HepG2 (cell line): ENCODE measurements at regions not wholly inside any gene's neighbourhood (a gene's known extent, or its start where the extent isn't known, plus 50 kb on each side); places are given as distances from the start of the nearest gene placed in this dataset.

ENCODE experiments used
- ATAC-seq: fragments of 200-7000 bp; cut with Tn5 transposase; 3 replicates; pipeline ENCODE4 v1.9.1; 2020; ENCODE audit warnings: mild to moderate bottlenecking, moderate library complexity
- BruUV-seq: library from RNA; stranded (reverse); fragments of 400-500 nt; replicated peaks from 2 replicates; lab custom pipeline; 2021; lab: Mats Ljungman, UMichigan
- CTCF ChIA-PET: fragments of 300-600 bp; formaldehyde crosslinking; extraction: SDS; loops from one replicate; lab custom pipeline; 2021; ENCODE audit warnings: low total read pairs, inconsistent platforms, low intra/inter-chr PET ratio; lab: Yijun Ruan, JAX
- POLR2A ChIA-PET: fragments of 350-600 bp; sonication (Branson Sonifier 250); formaldehyde crosslinking; loops from one replicate; lab custom pipeline; 2020; ENCODE audit warnings: antibody characterized with exemption, inconsistent platforms; lab: Yijun Ruan, JAX
- DNase-seq: peaks from one replicate; pipeline ENCODE4 v3.0.0-alpha.2; 2015; ENCODE audit warnings: low spot score
- FAIRE-seq: peaks from 3 replicates; lab custom pipeline; 2011; peaks lifted over from hg19 to GRCh38; lab: Jason Lieb, UNC
- H2AFZ ChIP-seq: one replicate; pipeline ENCODE4 v1.6.1; 2011; ENCODE audit warnings: low read length, inconsistent platforms
- H3K27ac ChIP-seq: fragments of 300-600 bp; 3 replicates; pipeline ENCODE4 v1.8.0; 2011; ENCODE audit warnings: mixed run types, mild to moderate bottlenecking, mixed read lengths, low read length, inconsistent platforms; ENCODE audit not compliant: insufficient read depth; ENCODE audit errors: extremely low read length
- H3K27me3 ChIP-seq, 2 experiments: fragments of 200-600 bp in 1 of 2; 2 replicates in 1 of 2; 3 replicates in 1 of 2; pipeline versions ENCODE4 v1.6.0 to v1.8.0; 2011; ENCODE audit warnings: low read length in 2 of 2, mild to moderate bottlenecking in 2 of 2, moderate library complexity in 2 of 2, inconsistent platforms in 1 of 2; ENCODE audit not compliant: insufficient read depth in 2 of 2, control insufficient read depth in 1 of 2
- H3K36me3 ChIP-seq, 2 experiments: fragments of 200-600 bp in 1 of 2; replicated peaks in 1 of 2; 2 replicates in 1 of 2; 3 replicates in 1 of 2; pipeline versions ENCODE4 v1.5.1 to v1.8.0; 2011; ENCODE audit warnings: low read length in 2 of 2, inconsistent platforms in 1 of 2; ENCODE audit not compliant: insufficient read depth in 2 of 2, control insufficient read depth in 1 of 2
- H3K4me1 ChIP-seq: 2 replicates; pipeline ENCODE4 v1.5.1; 2012; ENCODE audit warnings: low read length, inconsistent platforms; ENCODE audit not compliant: insufficient read depth
- H3K4me2 ChIP-seq: 2 replicates; pipeline ENCODE4 v1.6.0; 2011; ENCODE audit warnings: low read depth, low read length, inconsistent platforms
- H3K4me3 ChIP-seq, 3 experiments: fragments of 200-600 bp in 1 of 3; sonication (generic), shearing (Covaris generic) in 1 of 3; replicated peaks in 1 of 3; 2 replicates each; pipeline ENCODE4 v1.5.1; 2011 to 2016; ENCODE audit warnings: low read length in 3 of 3, inconsistent platforms in 2 of 3, low read depth in 2 of 3, mild to moderate bottlenecking in 2 of 3, control low read depth in 1 of 3, mixed read lengths in 1 of 3; ENCODE audit not compliant: insufficient read depth in 1 of 3
- H3K79me2 ChIP-seq: one replicate; pipeline ENCODE4 v1.6.1; 2011; ENCODE audit warnings: low read length, inconsistent platforms; ENCODE audit not compliant: insufficient read depth
- H3K9ac ChIP-seq: 2 replicates; pipeline ENCODE4 v1.6.0; 2011; ENCODE audit warnings: mild to moderate bottlenecking, low read depth, low read length, inconsistent platforms; ENCODE audit not compliant: insufficient read depth
- H3K9me3 ChIP-seq: 2 replicates; pipeline ENCODE4 v1.5.1; 2012; ENCODE audit warnings: mild to moderate bottlenecking, low read length
- H4K20me1 ChIP-seq: 2 replicates; pipeline ENCODE4 v1.6.0; 2011; ENCODE audit warnings: inconsistent platforms, mild to moderate bottlenecking, low read length, moderate library complexity; ENCODE audit not compliant: insufficient read depth
- FIP1L1 ChIP-seq: fragments of 200-400 bp; formaldehyde crosslinking; IDR thresholded peaks from 2 replicates; pipeline ENCODE4 v1.6.1; 2018; ENCODE audit warnings: low read depth, mild to moderate bottlenecking, low read length, moderate library complexity, borderline replicate concordance; ENCODE audit not compliant: insufficient read depth
- JUND ChIP-seq: sonication (generic); formaldehyde crosslinking; IDR thresholded peaks from 2 replicates; pipeline ENCODE4 v1.8.0; 2022; ENCODE audit warnings: mild to moderate bottlenecking, missing genetic modification reagents
- MYNN ChIP-seq: sonication (generic); formaldehyde crosslinking; IDR thresholded peaks from 2 replicates; pipeline ENCODE4 v1.4.0; 2020; ENCODE audit warnings: mild to moderate bottlenecking, low read depth, missing genetic modification reagents
- NONO ChIP-seq, 2 experiments: fragments of 450-650 bp in 1 of 2; sonication (generic) in 1 of 2; formaldehyde crosslinking in 1 of 2; IDR thresholded peaks in 1 of 2; conservative IDR thresholded peaks in 1 of 2; 2 replicates each; pipeline versions ENCODE4 v1.6.1 to v1.8.0; 2017 to 2022; ENCODE audit warnings: mild to moderate bottlenecking in 1 of 2, missing genetic modification reagents in 1 of 2, moderate library complexity in 1 of 2
- PPARG ChIP-seq: conservative IDR thresholded peaks from 2 replicates; pipeline ENCODE4 v1.6.1; 2016; ENCODE audit warnings: missing biosample characterization, missing genetic modification reagents
- PREB ChIP-seq: sonication (generic); formaldehyde crosslinking; IDR thresholded peaks from 2 replicates; pipeline ENCODE4 v1.4.0; 2020; ENCODE audit warnings: missing genetic modification reagents
- SMAD9 ChIP-seq: sonication (generic); formaldehyde crosslinking; IDR thresholded peaks from 2 replicates; pipeline ENCODE4 v1.5.1; 2020; ENCODE audit warnings: mild to moderate bottlenecking, missing genetic modification reagents
- STAT5B ChIP-seq: sonication (generic); formaldehyde crosslinking; IDR thresholded peaks from 2 replicates; pipeline ENCODE4 v1.4.0; 2020; ENCODE audit warnings: missing genetic modification reagents
- U2AF1 ChIP-seq: fragments of 200-400 bp; formaldehyde crosslinking; optimal IDR thresholded peaks from 2 replicates; pipeline ENCODE3; 2017; ENCODE audit warnings: mild to moderate bottlenecking, low read depth, low read length
- ZEB1 ChIP-seq: IDR thresholded peaks from 2 replicates; pipeline ENCODE4 v1.6.1; 2012; ENCODE audit warnings: mild to moderate bottlenecking, low read depth, inconsistent platforms; ENCODE audit not compliant: insufficient replicate concordance
- ZNF20 ChIP-seq: sonication (generic); formaldehyde crosslinking; IDR thresholded peaks from 2 replicates; pipeline ENCODE4 v1.4.0; 2020; ENCODE audit warnings: mild to moderate bottlenecking, moderate library complexity, missing genetic modification reagents
- ZNF230 ChIP-seq: sonication (generic); formaldehyde crosslinking; IDR thresholded peaks from 2 replicates; pipeline ENCODE4 v1.4.0; 2020; ENCODE audit warnings: mild to moderate bottlenecking, missing genetic modification reagents
- ZNF549 ChIP-seq: sonication (generic); formaldehyde crosslinking; IDR thresholded peaks from 2 replicates; pipeline ENCODE4 v1.5.0; 2020; ENCODE audit warnings: missing genetic modification reagents
- ZNF713 ChIP-seq: sonication (generic); formaldehyde crosslinking; IDR thresholded peaks from 2 replicates; pipeline ENCODE4 v1.4.0; 2020; ENCODE audit warnings: mild to moderate bottlenecking, missing genetic modification reagents
- WGBS: methylation state at CpG from one replicate; pipeline ENCODE4 v1.1.6; 2017; ENCODE audit warnings: low lambda C conversion rate; 5-methylcytosine and 5-hydroxymethylcytosine counted together
- in situ Hi-C: cut with HindIII; loops from 2 replicates; pipeline ENCODE4 v1.10.0; 2017; ENCODE audit warnings: low pct_unique_long_range_greater_than_20kb; ENCODE audit not compliant: extremely low pct_ligation_motif_present
- intact Hi-C: fragments of 100-400 bp; cut with micrococcal nuclease; formaldehyde crosslinking; loops from one replicate; pipeline ENCODE4 v1.10.0; 2022; ENCODE audit not compliant: unreplicated experiment
- TF ChIP-seq, protein P1 (sequence below): sonication (generic); formaldehyde crosslinking; IDR thresholded peaks from 2 replicates; pipeline ENCODE4 v1.5.0; 2020; ENCODE audit warnings: mild to moderate bottlenecking, missing genetic modification reagents, borderline replicate concordance

- Histone ChIP-seq H3K4me3 (no peak overlapping the region), H3K27ac (no peak overlapping the region), H3K9me3 (peaks cover 87% of the 10 kb centered on the region), H3K9ac (no peak overlapping the region), H3K4me1 (no peaks in the 10 kb centered on the region), H3K4me2 (no peak overlapping the region), H2AFZ (no peak overlapping the region), H3K36me3 (no peaks in the 10 kb centered on the region), H3K27me3 (no peaks in the 10 kb centered on the region), H3K79me2 (no peaks in the 10 kb centered on the region), H4K20me1 (no peaks in the 10 kb centered on the region)
- FAIRE-seq (no peak), DNase-seq (no peak), ATAC-seq (no peak)
- BruUV-seq = no TSS peak
- WGBS = 1% methylated on average over 2 of the region's 2 CpGs
- ChIA-PET POLR2A (no interaction called here), CTCF (no interaction called here)
- TF ChIP-seq U2AF1 (no peak), PREB (CRISPR knock-in tag) (no peak)
- intact Hi-C loops (no loop called here), in situ Hi-C loops (no loop called here)
Observed at GRCh38 chr14:29388571-29388970, 539.1 kb downstream of the PRKD1 start.

DNA sequence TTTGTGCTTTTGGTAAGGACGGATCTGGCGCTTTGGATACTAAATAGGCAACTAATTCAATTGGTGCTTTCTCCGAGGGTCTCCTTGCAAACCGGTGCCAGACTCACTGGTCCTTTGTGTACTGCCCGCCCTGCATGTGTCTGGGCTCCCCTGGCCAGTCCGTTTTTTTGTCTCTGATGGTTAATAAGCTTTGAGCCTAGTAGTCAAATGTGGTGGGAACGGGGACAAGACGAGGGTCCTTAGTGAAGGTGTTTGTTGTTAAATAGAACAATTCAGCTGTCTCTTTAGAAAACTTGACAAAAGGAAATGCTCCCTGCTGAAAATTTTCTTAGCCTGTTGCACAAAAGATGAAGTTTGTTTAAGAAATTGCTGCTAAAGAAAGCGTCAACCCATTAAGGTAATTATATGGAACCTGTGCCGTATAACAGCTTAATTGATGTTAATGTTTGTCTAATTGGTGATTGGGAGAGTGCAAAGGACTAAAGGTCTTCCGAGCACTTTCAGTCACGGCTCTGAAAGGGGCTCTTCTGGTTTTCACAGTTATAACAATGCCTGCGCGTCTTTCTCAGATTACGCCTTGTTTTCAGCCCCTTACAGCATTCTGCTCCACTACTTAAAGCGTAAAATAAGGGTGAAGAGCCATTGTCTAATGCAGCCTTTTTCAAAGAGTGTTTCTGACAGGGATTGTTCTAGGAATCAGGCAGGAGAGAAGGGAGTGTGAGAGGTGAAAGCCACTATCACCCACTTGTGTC, 537.4 kb downstream of the PRKD1 start:
- no peak overlapping the region for H3K9ac ChIP-seq
- H3K4me2 ChIP-seq = no peak overlapping the region
- FAIRE-seq (no peak), ATAC-seq (no peak), DNase-seq (no peak)
- intact Hi-C loops (no loop called here), in situ Hi-C loops (no loop called here)
- H3K79me2 ChIP-seq = no peaks in the 10 kb centered on the region
- no peaks in the 10 kb centered on the region for H3K27me3 ChIP-seq
- H3K9me3 ChIP-seq = peaks cover 87% of the 10 kb centered on the region
- no peaks in the 10 kb centered on the region for H3K4me1 ChIP-seq
- CTCF ChIA-PET = no interaction called here
- no peak overlapping the region for H3K4me3 ChIP-seq
- H3K36me3 ChIP-seq = no peaks in the 10 kb centered on the region
- no peak overlapping the region for H3K27ac ChIP-seq
- H4K20me1 ChIP-seq = no peaks in the 10 kb centered on the region
- POLR2A ChIA-PET = no interaction called here
- no TSS peak for BruUV-seq
- 3% methylated on average over 16 of the region's 16 CpGs for WGBS
- H2AFZ ChIP-seq = no peak overlapping the region
- TF ChIP-seq FIP1L1 = no peak
- no peak for TF ChIP-seq STAT5B
- TF ChIP-seq NONO (IDR thresholded peaks at IDR 0.05) = no peak
- TF ChIP-seq NONO (CRISPR knock-in tag; conservative IDR thresholded peaks at IDR 0.05) = no peak
- no peak for TF ChIP-seq MYNN (CRISPR knock-in tag)
- no peak for TF ChIP-seq ZNF20
- TF ChIP-seq ZNF549 (CRISPR knock-in tag) = no peak
- no peak for TF ChIP-seq PPARG (CRISPR knock-in tag)
- TF ChIP-seq ZEB1 = no peak
- TF ChIP-seq, protein P1, sequence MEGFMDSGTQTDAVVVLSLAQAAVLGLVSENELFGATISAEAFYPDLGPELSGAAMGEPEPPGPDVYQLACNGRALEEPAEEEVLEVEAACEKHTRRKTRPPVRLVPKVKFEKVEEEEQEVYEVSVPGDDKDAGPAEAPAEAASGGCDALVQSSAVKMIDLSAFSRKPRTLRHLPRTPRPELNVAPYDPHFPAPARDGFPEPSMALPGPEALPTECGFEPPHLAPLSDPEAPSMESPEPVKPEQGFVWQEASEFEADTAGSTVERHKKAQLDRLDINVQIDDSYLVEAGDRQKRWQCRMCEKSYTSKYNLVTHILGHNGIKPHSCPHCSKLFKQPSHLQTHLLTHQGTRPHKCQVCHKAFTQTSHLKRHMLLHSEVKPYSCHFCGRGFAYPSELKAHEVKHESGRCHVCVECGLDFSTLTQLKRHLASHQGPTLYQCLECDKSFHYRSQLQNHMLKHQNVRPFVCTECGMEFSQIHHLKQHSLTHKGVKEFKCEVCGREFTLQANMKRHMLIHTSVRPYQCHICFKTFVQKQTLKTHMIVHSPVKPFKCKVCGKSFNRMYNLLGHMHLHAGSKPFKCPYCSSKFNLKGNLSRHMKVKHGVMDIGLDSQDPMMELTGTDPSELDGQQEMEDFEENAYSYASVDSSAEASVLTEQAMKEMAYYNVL (CRISPR knock-in tag) = no peak
- TF ChIP-seq ZNF230 (CRISPR knock-in tag) = no peak
- TF ChIP-seq ZNF713 (CRISPR knock-in tag) = no peak
- no peak for TF ChIP-seq JUND (CRISPR knock-in tag)
- no peak for TF ChIP-seq SMAD9 (CRISPR knock-in tag)
